ENCODE measurements at regions not wholly inside any gene's neighbourhood (a gene's known extent, or its start where the extent isn't known, plus 50 kb on each side); places are given as distances from the start of the nearest gene placed in this dataset.

DNA sequence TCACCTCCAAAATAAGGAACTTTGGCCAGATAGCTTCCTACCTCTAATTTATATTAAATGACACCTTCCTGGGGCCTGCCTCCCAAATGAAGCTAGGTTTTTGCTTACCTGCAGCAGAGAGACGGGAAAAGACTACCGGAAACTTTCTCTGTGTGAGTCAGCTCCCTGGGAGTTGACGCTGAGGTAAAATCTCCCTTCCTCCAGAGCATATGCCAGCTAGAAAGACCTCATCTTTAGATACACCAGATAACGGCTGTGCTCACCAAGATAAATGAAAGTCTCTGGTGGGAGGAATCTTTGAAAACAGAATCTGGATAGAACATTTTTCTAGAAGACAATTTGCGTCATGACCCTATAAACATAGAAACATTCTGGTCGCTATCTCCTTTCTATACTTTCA lies 99.7 kb upstream of the RFX8 start:
- no peak overlapping the region for H3K27ac ChIP-seq
- TF ChIP-seq, protein P1, sequence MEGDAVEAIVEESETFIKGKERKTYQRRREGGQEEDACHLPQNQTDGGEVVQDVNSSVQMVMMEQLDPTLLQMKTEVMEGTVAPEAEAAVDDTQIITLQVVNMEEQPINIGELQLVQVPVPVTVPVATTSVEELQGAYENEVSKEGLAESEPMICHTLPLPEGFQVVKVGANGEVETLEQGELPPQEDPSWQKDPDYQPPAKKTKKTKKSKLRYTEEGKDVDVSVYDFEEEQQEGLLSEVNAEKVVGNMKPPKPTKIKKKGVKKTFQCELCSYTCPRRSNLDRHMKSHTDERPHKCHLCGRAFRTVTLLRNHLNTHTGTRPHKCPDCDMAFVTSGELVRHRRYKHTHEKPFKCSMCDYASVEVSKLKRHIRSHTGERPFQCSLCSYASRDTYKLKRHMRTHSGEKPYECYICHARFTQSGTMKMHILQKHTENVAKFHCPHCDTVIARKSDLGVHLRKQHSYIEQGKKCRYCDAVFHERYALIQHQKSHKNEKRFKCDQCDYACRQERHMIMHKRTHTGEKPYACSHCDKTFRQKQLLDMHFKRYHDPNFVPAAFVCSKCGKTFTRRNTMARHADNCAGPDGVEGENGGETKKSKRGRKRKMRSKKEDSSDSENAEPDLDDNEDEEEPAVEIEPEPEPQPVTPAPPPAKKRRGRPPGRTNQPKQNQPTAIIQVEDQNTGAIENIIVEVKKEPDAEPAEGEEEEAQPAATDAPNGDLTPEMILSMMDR (IDR thresholded peaks at IDR 0.05) = no peak
- H3K4me1 ChIP-seq = no peaks in the 10 kb centered on the region
- intact Hi-C loops (cut with DNase I) = no loop called here
- H3K36me3 ChIP-seq = no peaks in the 10 kb centered on the region
- no peaks in the 10 kb centered on the region for H3K27me3 ChIP-seq
- H3K9me3 ChIP-seq = no peaks in the 10 kb centered on the region
- no peak overlapping the region for H3K9ac ChIP-seq (ENCODE audit: low read depth in 2 of 2, low read length in 2 of 2)
- no peak overlapping the region for H3K4me3 ChIP-seq
- no peak for DNase-seq

DNA sequence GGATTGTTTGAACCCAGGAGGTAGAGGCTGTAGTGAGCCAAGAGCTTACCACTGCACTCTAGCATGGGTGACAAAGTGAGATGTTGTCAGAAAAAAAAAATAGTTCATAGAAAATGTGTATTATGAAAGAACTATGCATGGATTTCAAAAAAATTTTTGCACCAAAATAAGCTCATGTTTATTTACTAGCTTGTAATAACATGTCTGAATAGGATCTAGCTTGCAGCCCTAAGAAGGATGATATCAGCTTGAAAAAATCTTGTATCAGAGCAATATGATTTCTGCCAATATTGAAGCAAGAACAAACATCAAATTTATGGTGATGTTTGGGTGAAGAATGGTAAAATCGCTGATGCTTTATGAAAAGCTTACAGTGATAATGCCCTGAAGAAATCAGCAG lies 97.0 kb upstream of the RFX8 start:
- intact Hi-C loops (cut with DNase I) = no loop called here
- TF ChIP-seq, protein P1 (IDR thresholded peaks at IDR 0.05) = no peak

DNA sequence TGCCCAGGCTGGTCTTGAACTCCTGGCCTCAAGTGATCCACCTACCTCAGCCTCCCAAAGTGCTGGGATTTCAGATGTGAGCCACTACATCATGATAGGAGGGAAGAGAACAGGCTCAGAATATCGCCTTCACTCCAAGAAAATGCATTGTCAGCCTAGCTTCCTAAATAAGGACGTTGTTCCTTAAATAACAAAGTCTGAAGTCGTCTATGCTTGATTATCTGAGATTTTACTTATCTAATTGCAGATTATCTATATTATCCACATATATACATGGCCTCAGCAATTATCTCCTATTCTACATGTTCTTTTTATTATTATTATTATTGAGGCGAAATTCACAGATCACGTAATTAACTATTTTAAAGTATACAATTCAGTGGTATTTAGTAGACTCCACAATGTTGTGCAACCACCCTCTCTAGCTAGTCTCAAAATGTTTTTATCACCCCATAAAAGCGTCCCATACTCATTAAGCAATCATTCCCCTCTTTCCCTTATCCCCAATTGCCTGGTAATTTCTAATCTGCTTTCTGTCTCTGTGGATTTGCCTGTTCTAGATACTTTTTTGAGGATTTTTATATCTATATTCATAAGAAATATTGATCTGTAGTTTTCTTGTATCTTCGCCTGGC lies 95.1 kb upstream of the RFX8 start:
- Histone ChIP-seq H3K27ac (no peak overlapping the region), H3K9ac (ENCODE audit: low read depth in 2 of 2, low read length in 2 of 2) (no peak overlapping the region), H3K4me1 (no peaks in the 10 kb centered on the region), H3K4me3 (no peak overlapping the region), H3K36me3 (no peaks in the 10 kb centered on the region), H3K9me3 (no peaks in the 10 kb centered on the region), H3K27me3 (no peaks in the 10 kb centered on the region)
- DNase-seq = no peak
- intact Hi-C loops (cut with DNase I) = no loop called here
- TF ChIP-seq, protein P1 (IDR thresholded peaks at IDR 0.05) = no peak

More for the DNA sequence above, 97.0 kb upstream of the RFX8 start:
- no peaks in the 10 kb centered on the region for H3K36me3 ChIP-seq
- DNase-seq = no peak
- H3K27me3 ChIP-seq = no peaks in the 10 kb centered on the region
- no peak overlapping the region for H3K27ac ChIP-seq
- H3K9ac ChIP-seq (ENCODE audit: low read depth in 2 of 2, low read length in 2 of 2) = no peak overlapping the region
- H3K4me3 ChIP-seq = no peak overlapping the region
- H3K9me3 ChIP-seq = no peaks in the 10 kb centered on the region
- no peaks in the 10 kb centered on the region for H3K4me1 ChIP-seq

DNA sequence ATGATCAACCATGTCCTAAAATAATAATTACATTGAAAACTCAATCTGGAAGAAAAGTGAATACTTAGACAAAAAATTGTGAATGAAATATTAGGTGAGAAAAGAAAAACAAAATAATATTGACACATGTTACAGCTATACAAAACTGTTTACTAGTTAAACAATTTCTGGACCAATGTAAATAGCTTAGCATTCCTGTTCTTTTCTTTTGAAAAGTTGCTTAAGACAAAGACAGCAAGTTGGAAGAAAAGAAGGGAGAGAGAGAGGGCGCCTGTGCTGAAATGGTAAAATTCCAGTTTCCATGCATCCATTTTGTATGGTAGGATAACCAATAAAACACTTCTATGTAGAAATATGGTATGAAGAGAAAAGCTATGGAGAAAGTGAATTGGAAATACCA lies 94.1 kb upstream of the RFX8 start:
- Histone ChIP-seq H3K27me3 (no peaks in the 10 kb centered on the region), H3K27ac (no peak overlapping the region), H3K4me1 (no peaks in the 10 kb centered on the region), H3K9me3 (no peaks in the 10 kb centered on the region), H3K36me3 (no peaks in the 10 kb centered on the region), H3K9ac (ENCODE audit: low read depth in 2 of 2, low read length in 2 of 2) (no peak overlapping the region), H3K4me3 (no peak overlapping the region)
- TF ChIP-seq, protein P1 (IDR thresholded peaks at IDR 0.05) = no peak
- no peak for DNase-seq
- intact Hi-C loops (cut with DNase I) = no loop called here

DNA sequence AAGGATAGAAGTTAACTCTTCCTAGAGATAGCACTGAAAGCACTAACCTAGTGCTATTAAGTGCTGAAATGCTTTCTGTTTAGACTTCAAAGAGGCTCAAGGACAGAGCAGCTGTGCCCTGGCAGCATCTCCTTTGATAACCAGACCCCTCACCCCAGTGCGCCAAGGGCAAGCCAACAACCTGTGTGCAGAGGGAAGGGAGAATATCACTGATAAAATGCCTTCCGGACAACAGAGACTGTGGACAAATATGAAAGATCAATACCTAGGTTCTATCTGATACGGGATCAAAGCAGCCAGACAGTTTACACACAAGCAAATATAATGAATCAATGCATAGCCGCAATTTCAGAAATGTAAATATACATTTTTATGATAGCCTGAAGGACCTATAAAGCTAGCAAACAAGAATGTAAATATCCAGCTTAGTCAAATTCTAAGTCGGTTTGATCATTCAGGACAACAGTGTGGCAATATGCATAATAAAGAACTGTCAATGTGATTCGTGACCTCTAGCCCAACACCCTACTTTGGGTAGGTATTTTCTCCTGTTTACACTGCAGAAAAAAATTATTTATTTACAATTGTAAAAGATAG lies 91.8 kb upstream of the RFX8 start:
- Histone ChIP-seq H3K9ac (ENCODE audit: low read depth in 2 of 2, low read length in 2 of 2) (no peak overlapping the region), H3K4me3 (no peak overlapping the region), H3K27me3 (no peaks in the 10 kb centered on the region), H3K4me1 (no peaks in the 10 kb centered on the region), H3K27ac (no peak overlapping the region), H3K36me3 (no peaks in the 10 kb centered on the region), H3K9me3 (no peaks in the 10 kb centered on the region)
- intact Hi-C loops (cut with DNase I) = no loop called here
- no peak for DNase-seq
- TF ChIP-seq, protein P1 (IDR thresholded peaks at IDR 0.05) = no peak

Measured in colonic mucosa (tissue), 4 donors.